HG03039 (cell line): ENCODE measurements at regions not wholly inside any gene's neighbourhood (a gene's known extent, or its start where the extent isn't known, plus 50 kb on each side); places are given as distances from the start of the nearest gene placed in this dataset.

Source experiments
- ATAC-seq: cut with Tn5 transposase; IDR thresholded peaks from one replicate; pipeline ENCODE4 v1.9.1; 2021; ENCODE audit warnings: mild to moderate bottlenecking, moderate library complexity; ENCODE audit not compliant: unreplicated experiment

DNA sequence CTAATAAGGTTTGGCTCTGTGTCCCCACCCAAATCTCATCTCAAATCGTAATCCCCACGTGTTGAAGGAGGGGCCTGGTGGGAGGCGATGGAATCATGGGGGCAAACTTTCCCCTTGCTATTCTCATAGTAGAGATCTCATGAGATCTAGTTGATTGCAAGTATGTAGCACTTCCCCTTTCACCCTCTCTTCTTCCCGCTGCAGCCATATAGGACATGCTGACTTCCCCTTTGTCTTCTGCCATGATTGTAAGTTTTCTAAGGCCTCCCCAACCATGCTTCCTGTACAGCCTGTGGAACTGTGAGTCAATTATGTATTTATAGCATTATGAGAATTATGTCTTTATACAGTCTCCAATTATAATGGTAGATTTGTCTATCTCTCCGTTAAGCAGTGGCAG lies 594.5 kb downstream of the ACTR3B start:
- ATAC-seq = no peak

DNA sequence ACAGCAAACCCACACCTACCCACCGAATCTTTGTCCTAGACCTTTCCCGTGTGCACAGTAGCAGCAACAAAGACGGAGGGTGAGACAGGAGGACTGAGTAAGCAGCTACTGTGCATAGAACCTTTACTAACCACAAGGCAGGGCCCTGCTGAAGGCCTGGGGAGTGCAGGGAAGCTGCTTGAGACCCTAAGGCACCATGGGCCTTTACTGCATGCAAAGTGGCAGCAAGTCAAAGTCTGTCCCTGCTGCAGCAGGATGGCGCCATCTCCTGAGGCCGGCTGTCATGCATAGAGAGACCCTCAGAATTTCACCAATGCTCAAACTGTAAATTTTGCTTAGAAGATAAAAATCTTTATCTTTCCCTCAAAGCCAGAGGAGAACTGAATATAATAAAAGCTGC lies 610.5 kb downstream of the ACTR3B start:
- ATAC-seq = no peak

DNA sequence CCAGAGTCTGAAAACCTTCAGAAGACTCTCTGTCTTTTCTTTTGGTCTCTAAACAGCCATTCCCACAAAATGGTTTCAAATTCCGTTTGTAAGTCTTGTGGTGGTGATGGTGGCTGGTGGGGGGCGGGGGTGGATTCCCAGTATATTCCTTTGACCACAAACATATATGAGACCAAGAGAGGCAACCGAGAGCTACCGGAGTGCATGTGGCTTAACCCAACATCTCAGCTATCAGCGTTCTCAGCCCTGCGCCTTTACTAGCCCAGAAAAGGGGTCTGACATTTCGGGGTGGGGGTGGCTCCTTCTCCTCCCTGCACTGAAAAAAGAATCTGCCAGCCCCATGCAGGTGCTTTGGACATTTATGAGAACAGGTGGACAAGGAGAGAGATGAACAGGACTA lies 621.1 kb downstream of the ACTR3B start:
- no peak for ATAC-seq

DNA sequence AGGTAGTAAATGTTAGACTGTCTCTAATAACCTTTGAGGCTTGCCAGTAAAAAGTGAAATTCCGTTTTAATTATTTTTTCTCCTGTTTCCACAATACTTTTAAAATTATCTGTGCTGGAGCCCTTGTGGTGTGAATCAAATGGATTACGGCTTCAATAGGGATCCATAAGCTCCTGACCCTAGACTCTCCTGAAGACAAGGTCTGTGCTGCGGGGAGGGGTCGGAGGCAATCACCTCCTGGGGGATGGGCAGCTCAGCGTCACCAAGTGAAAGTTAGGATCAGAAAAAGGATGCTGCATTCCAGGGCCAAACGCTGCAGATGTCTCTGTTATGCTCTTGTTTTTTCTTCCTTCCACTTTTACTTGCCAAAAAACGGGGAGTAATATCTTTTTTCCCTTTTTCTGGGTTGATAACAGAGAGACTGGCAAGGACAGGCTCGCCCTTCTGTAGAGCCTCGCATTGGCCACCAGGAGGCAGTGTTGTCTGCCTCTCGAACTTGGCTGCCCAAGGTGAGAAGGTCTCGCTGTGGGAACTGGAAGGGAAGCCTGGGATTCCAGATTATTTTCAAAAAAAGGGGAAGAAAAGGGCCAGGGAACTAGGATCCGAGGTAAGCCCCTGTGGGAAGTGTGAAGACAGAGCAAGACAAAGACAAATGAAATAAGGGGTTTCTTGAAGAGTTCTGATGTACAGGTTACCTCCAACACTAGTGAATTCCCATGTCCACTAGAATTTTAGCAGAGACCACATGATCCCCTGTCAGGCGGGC lies 621.9 kb downstream of the ACTR3B start:
- ATAC-seq = no peak

DNA sequence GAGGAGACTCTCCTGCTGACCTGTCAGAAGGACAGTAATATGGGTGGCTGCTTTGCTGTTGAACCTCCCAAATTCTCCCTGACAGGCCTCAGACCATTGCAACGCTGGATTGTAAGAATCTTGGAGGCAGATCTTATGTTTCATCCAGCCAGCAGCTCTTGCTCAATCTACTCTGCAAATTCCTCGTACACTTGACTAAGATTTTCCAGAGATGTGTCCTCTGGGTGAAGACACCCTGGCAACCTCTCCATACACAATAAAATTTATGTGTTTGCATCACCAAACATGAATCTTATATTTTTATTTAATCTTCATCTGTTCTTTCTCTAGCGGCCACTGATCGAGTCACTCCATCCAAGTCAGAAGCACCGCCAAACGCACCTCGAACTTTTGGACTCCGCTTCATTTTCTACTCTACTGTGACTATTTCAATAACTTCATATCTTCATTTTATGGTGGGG lies 623.1 kb downstream of the ACTR3B start:
- ATAC-seq = no peak

DNA sequence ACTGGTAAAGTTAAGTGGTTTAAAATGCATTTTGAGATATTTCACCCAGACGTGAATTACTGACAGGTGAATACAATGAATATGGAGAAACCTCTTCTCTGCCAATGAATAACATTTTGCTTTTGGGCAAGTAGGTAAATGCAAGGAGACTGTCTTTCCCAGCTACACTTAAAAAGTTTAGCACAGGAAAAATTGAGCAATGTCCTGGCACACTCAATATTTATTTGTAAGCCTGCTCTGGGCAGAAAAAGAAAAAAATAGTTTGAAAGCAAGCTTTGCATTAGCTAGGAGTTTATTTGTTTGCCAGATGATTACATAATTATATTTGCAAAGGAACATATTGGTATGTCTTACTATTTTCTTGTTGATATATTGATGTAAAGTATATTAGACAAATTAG lies 624.2 kb downstream of the ACTR3B start:
- ATAC-seq = no peak

DNA sequence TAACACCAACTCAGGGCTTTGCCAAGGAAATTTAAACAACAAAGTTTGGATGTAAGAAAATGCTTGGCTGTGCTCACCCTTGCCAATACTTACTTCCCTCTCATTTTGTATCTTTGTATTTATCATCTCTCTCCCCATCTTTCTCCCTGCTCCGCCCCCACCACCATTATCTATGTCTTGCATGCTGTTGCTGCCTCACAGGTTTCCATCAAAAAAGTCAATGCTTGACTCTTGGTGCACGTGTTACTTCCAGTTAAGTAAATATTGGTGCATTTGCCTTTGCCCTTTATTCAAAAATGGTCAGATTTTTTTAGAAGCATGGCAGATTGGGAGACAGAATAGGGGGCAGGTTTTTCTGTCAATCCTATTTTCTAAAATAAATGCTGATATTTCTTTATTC lies 626.0 kb downstream of the ACTR3B start:
- no peak for ATAC-seq

DNA sequence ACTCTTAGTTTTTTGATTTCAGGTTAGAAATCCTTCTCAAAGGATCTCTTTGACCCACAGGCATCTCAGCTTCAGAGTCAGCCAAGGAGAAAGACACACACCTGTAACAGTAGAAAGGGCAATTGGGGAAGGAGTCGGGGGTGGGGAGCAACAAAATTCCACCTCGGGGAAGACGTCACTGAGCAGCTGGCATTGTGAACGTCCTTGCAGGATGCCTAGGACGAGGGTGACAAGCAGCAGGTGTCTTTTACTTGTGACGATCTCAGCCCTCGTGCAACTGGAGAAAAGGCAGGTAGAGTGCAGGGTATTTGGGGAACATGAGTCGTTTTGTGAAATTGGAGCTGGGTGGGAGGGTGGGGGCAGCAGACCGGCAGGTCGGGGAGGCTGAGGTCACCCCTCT lies 627.0 kb downstream of the ACTR3B start:
- ATAC-seq = no peak

DNA sequence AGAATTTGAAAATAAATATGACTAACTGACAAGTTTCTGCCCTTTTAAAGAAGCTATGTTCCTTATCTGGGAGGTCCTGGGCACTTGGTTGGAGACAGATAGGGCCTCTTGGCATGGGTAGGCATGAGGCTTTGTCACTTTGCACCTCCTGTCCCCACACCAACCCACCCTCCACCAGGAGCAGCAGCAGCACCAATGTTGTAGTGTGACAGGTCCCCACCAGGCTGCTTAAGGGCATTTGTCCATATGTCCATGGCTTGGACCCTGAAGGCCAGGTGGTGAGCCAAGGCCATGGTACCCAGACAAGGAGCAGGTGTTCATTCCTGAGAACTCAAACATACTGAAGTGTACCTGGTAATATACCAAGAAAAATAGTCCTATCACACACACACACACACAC lies 629.1 kb downstream of the ACTR3B start:
- no peak for ATAC-seq

DNA sequence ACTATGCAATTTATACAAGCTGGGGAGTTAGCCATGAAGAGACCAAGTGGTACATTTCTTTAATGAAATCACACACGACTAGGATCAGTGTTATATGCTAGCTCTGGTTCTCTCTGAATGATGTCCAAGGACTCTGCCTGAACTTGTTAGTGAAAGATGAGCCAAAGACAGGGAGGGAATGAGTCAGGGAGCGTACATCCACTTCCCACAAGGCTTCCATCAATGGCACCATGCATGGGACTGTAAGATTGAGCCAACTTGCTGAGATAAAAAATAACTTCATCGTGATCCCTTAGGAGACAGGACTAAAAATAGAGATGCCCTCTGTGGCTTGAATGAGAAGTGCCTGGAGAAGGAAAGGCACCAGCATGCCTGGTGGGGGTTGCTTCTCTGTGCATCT lies 629.7 kb downstream of the ACTR3B start:
- no peak for ATAC-seq

DNA sequence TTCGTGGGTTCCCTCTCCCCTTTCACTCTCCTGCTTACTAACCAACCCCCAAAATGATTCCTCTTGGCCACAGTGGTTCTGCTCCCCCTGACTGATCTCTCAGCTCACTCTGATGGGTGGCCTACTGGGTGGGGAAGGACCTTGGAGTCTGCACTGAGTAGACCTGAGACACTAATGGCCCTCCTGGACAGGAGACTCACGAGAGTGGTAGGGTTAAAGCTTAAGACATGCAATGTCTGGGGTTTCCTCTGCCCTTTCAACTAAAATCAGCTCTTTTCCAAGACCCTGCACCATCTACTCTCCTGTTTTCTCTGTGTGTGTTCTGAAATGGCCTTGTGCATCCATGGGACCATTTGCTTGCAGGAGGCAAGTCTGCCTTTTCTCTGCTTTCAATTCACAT lies 631.4 kb downstream of the ACTR3B start:
- ATAC-seq = no peak

DNA sequence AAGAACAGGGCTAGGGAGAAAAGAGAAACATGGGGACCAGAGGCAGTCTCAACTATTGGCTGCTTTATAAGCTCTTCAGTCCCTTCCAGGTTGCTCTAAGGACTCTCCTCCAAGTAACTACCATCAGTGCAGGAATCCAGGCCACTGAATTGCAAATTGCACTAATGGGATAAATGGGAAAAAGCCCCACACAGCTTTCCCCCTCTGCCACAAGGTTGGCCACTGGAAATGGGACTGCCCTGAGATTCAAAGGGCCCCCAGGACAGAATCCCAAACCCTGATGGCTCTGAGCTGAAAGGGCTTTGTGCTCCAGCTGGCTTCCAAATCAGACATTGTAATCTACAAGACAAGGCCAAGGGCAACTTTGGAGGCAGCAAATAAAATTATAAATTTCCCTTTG lies 633.2 kb downstream of the ACTR3B start:
- no peak for ATAC-seq

DNA sequence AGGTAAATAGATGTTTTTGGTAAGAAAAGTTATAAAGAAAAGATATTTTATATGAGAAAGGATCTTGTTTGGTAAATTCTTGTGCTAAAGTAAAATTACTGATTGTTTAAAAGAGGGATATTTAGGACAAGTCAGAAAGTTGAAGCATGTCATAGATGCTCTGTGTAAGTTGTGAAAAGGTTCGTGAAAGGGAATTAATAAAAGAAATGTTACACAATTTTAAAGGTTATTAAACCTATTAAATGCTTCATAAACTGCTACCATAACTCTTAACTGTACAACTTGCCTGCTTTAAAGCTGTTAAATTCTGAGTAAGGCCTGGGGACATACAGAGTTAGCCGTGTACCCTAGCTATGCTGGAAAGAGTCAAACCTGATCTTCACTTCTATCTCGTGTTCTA lies 634.1 kb downstream of the ACTR3B start:
- ATAC-seq = no peak

DNA sequence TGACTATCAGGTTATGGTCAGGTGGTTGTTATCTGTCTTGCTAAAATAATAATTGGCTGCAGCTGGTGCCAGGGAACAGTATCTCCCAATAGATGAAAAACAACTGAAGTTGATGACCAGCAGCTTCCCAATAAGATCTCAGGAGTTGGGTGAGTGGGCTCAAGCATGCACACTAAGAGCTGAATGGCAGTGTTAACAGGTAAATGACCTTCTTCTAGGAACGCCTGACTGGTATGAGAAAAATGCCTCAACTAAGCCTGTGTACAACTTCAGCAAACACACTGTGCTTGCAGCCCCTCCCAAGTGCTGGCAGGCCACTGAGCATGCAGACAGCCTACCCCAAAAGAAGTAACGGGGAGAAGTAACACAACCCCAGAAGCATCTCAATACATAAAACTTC lies 636.9 kb downstream of the ACTR3B start:
- no peak for ATAC-seq

DNA sequence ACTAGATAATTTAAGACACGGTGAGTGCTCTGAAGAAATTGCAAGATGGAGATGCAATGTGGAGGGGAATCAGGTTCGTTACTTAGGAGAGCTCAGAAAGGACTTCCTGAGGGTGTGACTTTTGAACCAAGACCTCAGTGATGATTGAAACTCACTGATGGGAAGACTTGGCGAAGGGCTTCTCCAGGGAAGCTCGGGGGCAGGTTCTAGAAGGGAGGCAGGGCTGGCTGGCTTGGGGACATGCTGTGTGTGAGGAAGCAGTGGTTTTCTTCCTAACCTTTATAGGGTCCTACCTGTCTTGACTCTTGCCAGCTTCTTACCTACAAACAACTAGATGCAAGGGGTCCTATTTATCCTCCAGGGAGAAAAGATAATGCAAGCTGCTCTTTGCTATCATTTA lies 637.9 kb downstream of the ACTR3B start:
- no peak for ATAC-seq

DNA sequence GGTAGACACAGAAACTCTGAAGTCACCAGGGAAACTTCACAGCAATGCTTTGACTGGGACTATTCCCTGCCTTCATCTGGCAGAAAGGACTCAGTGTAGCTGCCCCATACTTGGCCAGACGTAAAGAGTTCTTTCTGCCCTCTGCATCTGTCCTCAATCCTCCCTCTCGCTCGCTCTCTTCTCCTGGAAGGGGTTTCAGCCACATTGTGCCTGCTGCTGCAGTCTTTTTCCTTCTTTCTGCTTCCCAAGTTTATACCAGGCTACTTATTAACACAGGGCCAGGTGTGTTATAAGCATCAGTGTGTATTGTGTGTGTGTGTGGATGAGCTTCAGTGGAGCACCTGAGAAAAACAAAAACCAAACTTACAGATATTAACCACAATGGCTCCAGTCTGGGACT lies 638.4 kb downstream of the ACTR3B start:
- no peak for ATAC-seq

DNA sequence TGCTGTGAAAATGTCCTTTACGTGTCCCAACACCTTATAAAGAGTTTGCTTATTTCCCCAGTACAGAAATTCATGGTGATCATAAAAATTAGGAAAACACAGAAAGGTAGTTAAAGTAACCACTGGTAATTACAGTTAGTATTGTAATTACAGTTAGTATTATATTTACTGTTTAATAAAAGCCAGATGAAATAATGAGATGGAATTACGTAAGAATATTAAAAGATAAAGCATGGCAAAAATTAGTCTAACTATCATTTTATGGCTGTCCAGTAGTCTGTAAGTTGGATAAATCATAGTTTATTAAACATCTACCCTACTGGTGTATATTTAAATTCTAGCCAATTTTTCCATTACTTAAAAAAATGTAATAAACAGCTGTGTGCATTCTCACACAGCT lies 638.8 kb downstream of the ACTR3B start:
- no peak for ATAC-seq

DNA sequence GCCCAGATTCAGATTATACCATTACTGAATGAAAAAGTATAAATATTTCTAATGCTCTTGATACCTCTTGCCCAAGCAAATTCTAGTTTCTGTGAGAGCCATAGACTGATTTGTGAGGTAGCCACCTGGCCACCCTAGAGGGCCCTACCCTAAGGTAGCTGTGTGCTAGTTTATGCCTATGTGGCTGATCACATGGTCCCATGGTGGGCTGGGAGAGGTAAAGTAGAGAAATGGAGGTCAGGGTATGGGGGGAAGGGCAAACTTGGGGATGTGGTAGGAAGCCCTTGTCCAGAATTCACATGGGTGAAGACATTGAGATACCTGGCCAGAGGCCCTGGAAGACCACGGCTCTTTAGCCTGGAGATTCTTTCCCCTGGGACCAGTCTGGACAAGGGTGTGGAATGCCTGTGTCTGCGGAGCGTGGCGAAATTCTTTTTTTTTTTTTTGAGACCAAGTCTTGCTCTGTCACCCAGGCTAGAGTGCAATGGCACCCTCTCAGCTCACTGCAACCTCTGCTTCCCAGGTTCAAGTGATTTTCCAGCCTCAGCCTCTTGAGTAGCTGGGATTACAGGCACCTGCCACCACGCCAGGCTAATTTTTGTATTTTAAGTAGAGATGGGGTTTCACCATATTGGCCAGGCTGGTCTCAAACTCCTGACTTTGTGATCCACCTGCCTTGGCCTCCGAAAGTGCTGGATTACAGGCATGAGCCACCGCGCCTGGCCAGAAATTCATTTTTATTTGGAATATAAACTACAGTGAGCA lies 639.4 kb downstream of the ACTR3B start:
- no peak for ATAC-seq

DNA sequence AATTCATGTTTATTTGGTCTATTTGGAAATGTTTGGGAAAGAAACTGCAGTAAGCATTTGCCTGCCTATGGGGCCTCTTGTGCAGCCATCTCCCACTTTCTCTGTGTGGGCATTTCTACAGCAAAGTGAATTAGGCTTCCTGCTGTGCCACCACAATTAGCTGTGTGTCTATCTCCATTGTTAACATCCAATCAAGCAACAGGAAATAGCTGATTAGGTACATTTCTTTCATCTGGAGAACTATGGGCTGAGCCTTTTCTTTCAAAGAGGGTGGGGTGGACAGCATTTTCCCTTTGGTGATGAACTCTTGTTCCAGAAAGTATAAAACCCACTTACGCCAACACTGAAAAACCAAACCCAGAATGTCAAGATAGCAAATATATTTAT lies 640.0 kb downstream of the ACTR3B start:
- ATAC-seq = no peak

DNA sequence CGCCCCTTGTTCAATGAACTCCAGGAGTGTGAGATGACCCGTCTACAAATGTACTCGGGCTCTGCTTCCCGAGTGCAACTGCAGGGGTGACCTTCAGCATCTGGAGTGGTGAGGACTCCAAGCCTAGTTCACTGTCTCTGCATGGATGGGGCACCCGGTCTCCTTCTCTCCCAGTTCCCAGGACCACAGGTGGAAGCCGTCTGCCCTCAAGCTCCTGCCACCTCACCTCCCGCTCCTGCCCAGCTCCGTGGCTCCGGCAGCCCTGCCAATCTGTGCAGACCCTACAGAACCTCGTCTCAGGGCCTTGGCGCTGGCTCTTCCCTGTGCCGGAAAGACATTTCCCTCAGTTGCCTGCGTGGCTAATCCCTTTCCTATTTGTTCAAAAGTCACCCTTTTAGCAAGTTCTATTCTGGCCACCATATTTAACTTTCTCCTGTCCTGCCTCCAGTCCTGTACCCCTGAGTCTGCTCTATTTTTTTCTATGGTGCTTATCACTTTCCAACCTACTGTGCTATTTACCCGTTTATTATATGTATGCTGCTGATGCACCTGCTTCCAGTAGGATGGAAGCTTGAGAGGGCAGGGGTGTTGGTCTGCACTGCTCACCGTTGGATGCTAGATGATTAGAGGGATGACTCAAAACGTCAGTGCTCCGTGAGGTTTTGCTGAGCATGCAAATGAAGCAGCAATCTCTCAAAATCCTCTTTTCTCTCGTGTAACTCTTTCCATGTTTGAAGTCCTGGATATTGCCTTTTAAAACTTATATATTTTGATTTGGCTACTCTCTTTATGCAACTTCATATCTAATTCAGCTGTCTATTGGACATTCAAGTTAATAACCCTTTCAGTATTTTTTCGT lies 641.4 kb downstream of the ACTR3B start:
- no peak for ATAC-seq
